Breast epithelium (tissue), 3 donors: ENCODE measurements at regions not wholly inside any gene's neighbourhood (a gene's known extent, or its start where the extent isn't known, plus 50 kb on each side); places are given as distances from the start of the nearest gene placed in this dataset.

Experiments
- CTCF ChIP-seq, 3 donors: fragments of 450-650 bp; IDR thresholded peaks; one replicate each; pipeline ENCODE4 v1.5.1; 2016 to 2017; ENCODE audit warnings: antibody characterized with exemption in 3 of 3, mild to moderate bottlenecking in 3 of 3, moderate library complexity in 3 of 3
- POLR2AphosphoS5 ChIP-seq, 3 donors: sonication (generic); formaldehyde crosslinking; IDR thresholded peaks; one replicate each; pipeline ENCODE4 v1.6.1; 2017; ENCODE audit warnings: antibody characterized with exemption in 3 of 3

DNA sequence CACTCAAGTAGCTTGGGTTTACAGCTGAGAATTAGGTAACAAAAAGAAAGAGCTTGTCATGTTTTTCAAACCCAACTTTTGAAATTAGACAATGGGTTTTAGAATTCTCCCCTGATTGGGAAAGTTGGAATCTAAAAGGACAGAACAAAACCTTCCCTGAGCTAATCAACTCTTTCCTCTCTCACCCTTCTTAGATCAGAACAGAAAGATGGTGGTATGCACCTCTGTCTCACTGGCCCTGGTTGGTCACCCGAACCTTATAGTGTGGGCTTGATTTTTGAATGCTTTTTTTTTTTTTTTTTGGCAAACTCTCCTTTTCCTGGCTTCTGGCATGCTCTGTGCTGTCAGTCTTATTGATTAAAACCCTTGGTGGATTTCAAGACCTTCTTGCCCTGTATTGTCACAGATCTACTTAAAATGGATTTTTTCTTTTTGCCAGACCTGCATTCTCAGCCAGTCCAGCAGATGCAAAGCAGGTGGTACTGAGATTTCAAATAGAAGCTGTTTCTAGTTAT is 251.1 kb upstream of the RMST start:
- TF ChIP-seq CTCF (IDR thresholded peaks at IDR 0.05) (no peak), POLR2AphosphoS5 (IDR thresholded peaks at IDR 0.05) (no peak)
